ENCODE measurements at regions not wholly inside any gene's neighbourhood (a gene's known extent, or its start where the extent isn't known, plus 50 kb on each side); places are given as distances from the start of the nearest gene placed in this dataset.

DNA sequence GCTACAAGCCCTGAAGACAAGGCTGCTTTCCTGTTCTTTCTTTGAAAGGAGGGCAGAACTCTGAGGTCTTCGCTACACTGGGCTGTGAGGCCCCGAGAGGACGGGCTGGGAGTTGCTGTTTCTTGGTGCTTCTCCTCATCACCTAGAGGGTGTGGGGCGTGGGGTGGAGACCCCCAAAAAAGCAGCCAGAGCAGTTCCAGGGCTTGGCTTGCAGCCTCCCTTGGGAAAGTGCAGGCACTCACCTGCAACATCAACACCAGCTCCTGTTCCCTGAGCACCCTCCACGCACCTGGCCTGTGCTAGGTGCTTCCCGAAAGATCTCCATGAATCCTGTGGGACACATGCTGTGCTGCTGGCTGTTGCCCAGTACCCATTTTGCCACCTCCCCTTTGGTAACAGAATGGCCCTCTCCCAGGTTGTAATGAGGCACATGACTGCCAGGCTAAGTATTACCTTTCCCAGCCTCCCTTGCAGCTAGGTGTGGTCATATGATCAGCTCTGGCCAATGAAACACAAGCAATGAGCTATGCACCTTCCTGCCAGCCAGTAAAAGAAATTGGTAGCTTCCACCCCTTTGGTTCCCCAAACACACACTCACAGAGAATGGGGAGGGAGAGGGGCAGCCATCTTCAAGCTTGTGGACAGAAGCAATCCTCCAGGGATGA is 146.0 kb downstream of the C9orf50 start:
- DNase-seq (ENCODE audit: low spot score) (no peak), ATAC-seq (ENCODE audit: low read depth) (no peak)
- Histone ChIP-seq H3K27me3 (ENCODE audit: insufficient read depth, poor library complexity, severe bottlenecking) (no peaks in the 10 kb centered on the region), H3K36me3 (ENCODE audit: low read depth) (no peaks in the 10 kb centered on the region), H3K9me3 (ENCODE audit: severe bottlenecking) (no peaks in the 10 kb centered on the region), H3K27ac (ENCODE audit: poor library complexity, severe bottlenecking) (no peak overlapping the region), H3K4me1 (ENCODE audit: insufficient read depth, poor library complexity, severe bottlenecking) (no peaks in the 10 kb centered on the region), H3K4me3 (ENCODE audit: severe bottlenecking) (no peak overlapping the region)
- TF ChIP-seq, protein P1, sequence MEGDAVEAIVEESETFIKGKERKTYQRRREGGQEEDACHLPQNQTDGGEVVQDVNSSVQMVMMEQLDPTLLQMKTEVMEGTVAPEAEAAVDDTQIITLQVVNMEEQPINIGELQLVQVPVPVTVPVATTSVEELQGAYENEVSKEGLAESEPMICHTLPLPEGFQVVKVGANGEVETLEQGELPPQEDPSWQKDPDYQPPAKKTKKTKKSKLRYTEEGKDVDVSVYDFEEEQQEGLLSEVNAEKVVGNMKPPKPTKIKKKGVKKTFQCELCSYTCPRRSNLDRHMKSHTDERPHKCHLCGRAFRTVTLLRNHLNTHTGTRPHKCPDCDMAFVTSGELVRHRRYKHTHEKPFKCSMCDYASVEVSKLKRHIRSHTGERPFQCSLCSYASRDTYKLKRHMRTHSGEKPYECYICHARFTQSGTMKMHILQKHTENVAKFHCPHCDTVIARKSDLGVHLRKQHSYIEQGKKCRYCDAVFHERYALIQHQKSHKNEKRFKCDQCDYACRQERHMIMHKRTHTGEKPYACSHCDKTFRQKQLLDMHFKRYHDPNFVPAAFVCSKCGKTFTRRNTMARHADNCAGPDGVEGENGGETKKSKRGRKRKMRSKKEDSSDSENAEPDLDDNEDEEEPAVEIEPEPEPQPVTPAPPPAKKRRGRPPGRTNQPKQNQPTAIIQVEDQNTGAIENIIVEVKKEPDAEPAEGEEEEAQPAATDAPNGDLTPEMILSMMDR (IDR thresholded peaks at IDR 0.05; ENCODE audit: poor library complexity, severe bottlenecking): no peak

DNA sequence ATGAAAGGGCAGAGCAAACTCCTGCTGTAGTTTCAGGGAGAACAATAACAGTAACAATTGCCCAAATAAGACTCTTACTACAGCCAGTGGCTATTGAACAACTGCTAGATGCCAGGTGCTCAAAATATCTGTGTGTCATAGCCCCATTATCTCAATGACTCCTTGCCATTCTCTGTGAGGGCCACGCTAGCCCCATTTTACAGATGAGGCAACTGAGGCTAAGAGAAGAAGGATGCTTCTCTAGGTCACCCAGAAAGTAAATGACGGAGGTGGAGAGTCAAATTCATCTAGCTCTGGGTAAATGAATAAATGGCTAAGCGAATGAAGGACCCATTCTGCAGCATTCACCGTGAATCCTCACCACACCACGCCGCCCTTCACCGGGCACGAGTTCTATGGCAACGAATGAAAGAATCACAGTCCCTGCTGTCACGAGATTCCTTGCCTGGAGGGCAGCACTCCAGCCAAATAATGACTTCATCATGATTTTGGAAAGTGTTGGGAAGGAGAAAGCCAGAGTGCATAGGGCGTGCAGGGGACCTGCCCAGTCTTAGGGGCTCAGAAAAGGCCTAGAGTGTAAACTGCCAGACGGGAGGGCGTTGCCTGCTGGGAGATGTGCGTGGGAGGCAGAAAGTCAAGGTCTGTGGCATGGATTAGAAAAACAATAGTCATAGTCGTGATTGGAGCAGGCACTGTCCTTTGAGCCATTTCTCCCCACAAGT is 147.2 kb downstream of the C9orf50 start:
- TF ChIP-seq, protein P1 (IDR thresholded peaks at IDR 0.05; ENCODE audit: poor library complexity, severe bottlenecking): no peak
- H3K4me1 ChIP-seq (ENCODE audit: insufficient read depth, poor library complexity, severe bottlenecking): no peaks in the 10 kb centered on the region
- DNase-seq (ENCODE audit: low spot score): no peak

DNA sequence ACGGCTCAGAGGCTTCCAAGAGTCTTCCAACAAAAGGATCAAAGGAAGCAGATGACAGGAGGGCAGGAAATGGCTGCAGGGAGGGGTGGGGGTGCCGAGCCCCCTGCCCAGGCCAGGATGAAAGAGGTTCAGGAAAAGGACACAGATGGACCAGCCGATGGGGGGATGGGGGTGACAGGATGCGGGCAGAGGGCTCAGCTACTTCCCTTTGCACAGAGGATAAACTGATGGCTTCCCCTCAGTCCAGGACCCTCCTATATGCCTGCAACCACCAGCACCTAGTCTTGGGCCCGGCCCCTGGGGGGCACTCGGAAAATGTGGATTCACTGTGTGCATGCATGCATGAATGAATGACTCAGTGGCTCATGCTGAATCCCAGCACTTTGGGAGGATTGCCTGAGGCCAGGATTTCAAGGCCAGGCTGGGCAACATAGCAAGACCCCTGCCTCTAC is 148.2 kb downstream of the C9orf50 start:
- Histone ChIP-seq H3K36me3 (ENCODE audit: low read depth) (no peaks in the 10 kb centered on the region), H3K27ac (ENCODE audit: poor library complexity, severe bottlenecking) (no peak overlapping the region), H3K9me3 (ENCODE audit: severe bottlenecking) (no peaks in the 10 kb centered on the region), H3K4me1 (ENCODE audit: insufficient read depth, poor library complexity, severe bottlenecking) (no peaks in the 10 kb centered on the region), H3K4me3 (ENCODE audit: severe bottlenecking) (no peak overlapping the region), H3K27me3 (ENCODE audit: insufficient read depth, poor library complexity, severe bottlenecking) (no peaks in the 10 kb centered on the region)
- TF ChIP-seq, protein P1 (IDR thresholded peaks at IDR 0.05; ENCODE audit: poor library complexity, severe bottlenecking): no peak
- no peak for ATAC-seq (ENCODE audit: low read depth)
- no peak for DNase-seq (ENCODE audit: low spot score)

More for the DNA sequence above, 147.2 kb downstream of the C9orf50 start:
- no peak overlapping the region for H3K4me3 ChIP-seq (ENCODE audit: severe bottlenecking)
- H3K36me3 ChIP-seq (ENCODE audit: low read depth): no peaks in the 10 kb centered on the region
- ATAC-seq (ENCODE audit: low read depth): no peak
- H3K9me3 ChIP-seq (ENCODE audit: severe bottlenecking): no peaks in the 10 kb centered on the region
- no peak overlapping the region for H3K27ac ChIP-seq (ENCODE audit: poor library complexity, severe bottlenecking)
- H3K27me3 ChIP-seq (ENCODE audit: insufficient read depth, poor library complexity, severe bottlenecking): no peaks in the 10 kb centered on the region

DNA sequence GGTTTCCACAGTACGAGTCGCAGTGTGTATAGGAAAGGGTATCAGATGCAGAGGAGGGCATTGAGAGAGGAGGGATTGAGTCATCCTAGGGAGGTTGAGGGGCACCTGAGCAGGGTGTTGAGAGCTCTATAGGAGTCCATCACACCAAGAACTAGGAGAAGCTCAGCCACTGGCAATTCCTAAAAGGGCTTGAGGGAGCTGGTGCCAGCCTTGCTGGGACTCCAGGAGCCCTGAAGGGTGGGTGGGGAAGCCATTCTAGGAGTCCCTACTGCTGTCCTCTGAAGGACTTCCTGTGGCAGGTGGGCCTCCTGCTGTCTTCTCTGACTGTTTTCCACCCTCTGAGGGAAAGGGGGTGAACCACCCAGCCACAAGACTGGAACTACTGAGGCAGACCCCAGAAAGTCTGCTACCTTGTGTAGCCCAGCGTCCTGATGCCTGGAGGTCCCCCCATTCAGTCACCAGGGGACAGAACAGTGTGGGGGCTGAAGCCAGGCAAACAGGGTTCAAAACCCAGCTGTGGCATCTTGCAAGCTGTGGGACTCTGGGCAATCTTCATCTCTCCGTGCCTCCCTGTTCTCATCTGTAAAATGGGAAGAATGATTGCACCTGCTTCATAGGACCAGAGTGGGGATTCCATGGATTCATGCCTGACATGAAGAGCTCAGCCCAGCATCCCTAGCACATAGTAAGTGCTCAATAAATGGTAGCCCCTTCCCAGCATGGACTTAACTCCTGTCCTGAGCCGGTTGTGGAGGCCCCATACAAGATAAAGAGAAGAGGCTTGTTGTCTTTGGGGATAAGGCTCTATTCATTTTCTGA is 149.5 kb downstream of the C9orf50 start:
- DNase-seq (ENCODE audit: low spot score) (no peak), ATAC-seq (ENCODE audit: low read depth) (no peak; the same call in 2 of the 3 replicates)
- Histone ChIP-seq H3K27me3 (ENCODE audit: insufficient read depth, poor library complexity, severe bottlenecking) (no peaks in the 10 kb centered on the region), H3K27ac (ENCODE audit: poor library complexity, severe bottlenecking) (no peak overlapping the region), H3K9me3 (ENCODE audit: severe bottlenecking) (no peaks in the 10 kb centered on the region), H3K4me1 (ENCODE audit: insufficient read depth, poor library complexity, severe bottlenecking) (no peaks in the 10 kb centered on the region), H3K4me3 (ENCODE audit: severe bottlenecking) (no peak overlapping the region), H3K36me3 (ENCODE audit: low read depth) (no peaks in the 10 kb centered on the region)
- TF ChIP-seq, protein P1 (IDR thresholded peaks at IDR 0.05; ENCODE audit: poor library complexity, severe bottlenecking): no peak

All from RWPE2 (cell line).